Heart right ventricle (tissue), 16 donors: ENCODE measurements at regions not wholly inside any gene's neighbourhood (a gene's known extent, or its start where the extent isn't known, plus 50 kb on each side); places are given as distances from the start of the nearest gene placed in this dataset.

Experiments used
- ATAC-seq, 8 donors: fragments of 200-7000 bp; cut with Tn5 transposase; one replicate each; pipeline ENCODE4 v1.9.1; 2020; ENCODE audit warnings: mild to moderate bottlenecking in 8 of 8, moderate library complexity in 8 of 8, moderate number of reproducible peaks in 1 of 8
- DNase-seq, 2 donors: peaks; one replicate each; pipeline ENCODE4 v3.0.0-alpha.2; 2020
- H3K27ac ChIP-seq, 10 donors: fragments of 200-600 bp; sonication (generic) in 2 of 10; one replicate each; pipeline versions ENCODE4 v1.5.0 to v1.8.0; 2020 to 2022; ENCODE audit warnings: mild to moderate bottlenecking in 3 of 10
- H3K27me3 ChIP-seq, 7 donors: fragments of 200-600 bp; one replicate each; pipeline ENCODE4 v1.8.0; 2021 to 2022; ENCODE audit warnings: mild to moderate bottlenecking in 2 of 7
- H3K36me3 ChIP-seq, 9 donors: fragments of 200-600 bp; sonication (generic) in 1 of 9; one replicate each; pipeline versions ENCODE4 v1.5.0 to v1.8.0; 2020 to 2022; ENCODE audit warnings: mild to moderate bottlenecking in 2 of 9
- H3K4me1 ChIP-seq, 9 donors: fragments of 200-600 bp; sonication (generic) in 1 of 9; one replicate each; pipeline versions ENCODE4 v1.5.0 to v1.8.0; 2020 to 2022; ENCODE audit warnings: mild to moderate bottlenecking in 4 of 9
- H3K4me3 ChIP-seq, 10 donors: fragments of 200-600 bp; sonication (generic) in 2 of 10; one replicate each; pipeline versions ENCODE4 v1.5.0 to v1.8.0; 2020 to 2022; ENCODE audit warnings: mild to moderate bottlenecking in 7 of 10, moderate library complexity in 2 of 10
- H3K9me3 ChIP-seq, 11 donors: fragments of 200-600 bp in 10 of 11; sonication (generic) in 2 of 11; one replicate each; pipeline versions ENCODE4 v1.5.0 to v1.8.0; 2013 to 2022; ENCODE audit warnings: mild to moderate bottlenecking in 2 of 11, control low read depth in 1 of 11, moderate library complexity in 1 of 11
- CTCF ChIP-seq, 9 donors: fragments of 200-600 bp; sonication (generic) in 2 of 9; IDR thresholded peaks; one replicate each; pipeline versions ENCODE4 v1.5.0 to v1.8.0; 2021 to 2022; ENCODE audit warnings: antibody characterized with exemption in 9 of 9, mild to moderate bottlenecking in 5 of 9, moderate library complexity in 1 of 9
- WGBS, 2 donors: extraction: QIAGEN DNeasy Blood & Tissue Kit; methylation state at CpG; one replicate each; pipeline ENCODE4 v1.1.7; 2013; ENCODE audit warnings: inconsistent platforms in 1 of 2; 5-methylcytosine and 5-hydroxymethylcytosine counted together
- intact Hi-C, 10 donors: fragments of 100-400 bp; cut with DNase I; formaldehyde crosslinking; loops; one replicate each; pipeline versions ENCODE4 v1.11.1 to v1.14.2; 2022
- donor health status: Arrhythmogenic right ventricular cardiomyopathy.
- donor health status: ischemic (EF 13 %, LVEDD 7.1; RV severe dilation, severe dysfunction).
- donor health status: healthy with polysubstance abuse.
- donor health status: DM: no; HTN: yes; CAD: no.
- donor health status: DM: no; HTN: no; CAD: no.
- donor health status: ischemic (EF 25% LVEDD 6.9; RV normal size, moderate dysfunction).
- donor health status: ischemic (EF 25% LVEDD 5.7; RV mildly dilated, moderate dysfunction).
- donor health status: healthy.
- donor health status: DM: yes; HTN: yes; CAD: no.
- donor health status: Ischemic cardiomyopathy.
- donor health status: ischemic (EF 35%, LVEDD 5.7; RV mildly dilated, moderate dysfunction).
- donor health status: nonischemic (EF 11% LVEDD 7.7; RV severe dilation, severe dysfunction).
- donor health status: DM: yes; HTN: yes; CAD: no.
- donor health status: PGD.
- donor health status: ischemic (EF 29% LVEDD 5.4; RV normal size, mild dysfunction).
- donor health status: nonischemic (EF 23%, LVEDD 6.1; RV moderate dilation, normal function).

GRCh38 chr16:63907251-63907650, 1214.6 kb downstream of the CDH11 start:
- H3K4me1 ChIP-seq, result no peaks in the 10 kb centered on the region
- intact Hi-C loops, result no loop called here
- WGBS, 2 donors, result 79% methylated on average over 2 of the region's 2 CpGs

GRCh38 chr16:63904930-63905329, 1216.9 kb downstream of the CDH11 start:
- no peaks in the 10 kb centered on the region for H3K4me1 ChIP-seq

More at GRCh38 chr16:63907251-63907650, 1214.6 kb downstream of the CDH11 start:
- Histone ChIP-seq H3K9me3 (no peaks in the 10 kb centered on the region), H3K27me3 (no peaks in the 10 kb centered on the region), H3K36me3 (no peaks in the 10 kb centered on the region), H3K27ac (no peak overlapping the region), H3K4me3 (no peak overlapping the region)
- ATAC-seq (no peak), DNase-seq (no peak)
- no peak for TF ChIP-seq CTCF (IDR thresholded peaks at IDR 0.05)

GRCh38 chr16:63904182-63904581, 1217.7 kb downstream of the CDH11 start:
- intact Hi-C loops, result no loop called here
- H3K4me3 ChIP-seq, result no peak overlapping the region
- no peak for TF ChIP-seq CTCF (IDR thresholded peaks at IDR 0.05)
- ATAC-seq (no peak), DNase-seq (no peak)
- H3K27ac ChIP-seq, result no peak overlapping the region
- H3K4me1 ChIP-seq, result no peaks in the 10 kb centered on the region
- H3K9me3 ChIP-seq, result no peaks in the 10 kb centered on the region
- H3K27me3 ChIP-seq, result no peaks in the 10 kb centered on the region
- H3K36me3 ChIP-seq, result no peaks in the 10 kb centered on the region

More at GRCh38 chr16:63904930-63905329, 1216.9 kb downstream of the CDH11 start:
- Histone ChIP-seq H3K9me3 (no peaks in the 10 kb centered on the region), H3K36me3 (no peaks in the 10 kb centered on the region), H3K27ac (no peak overlapping the region), H3K4me3 (no peak overlapping the region), H3K27me3 (no peaks in the 10 kb centered on the region)
- intact Hi-C loops, result no loop called here
- DNase-seq (no peak), ATAC-seq (no peak)
- WGBS, 2 donors, result 88 to 90% methylated on average over 2 of the region's 2 CpGs
- no peak for TF ChIP-seq CTCF (IDR thresholded peaks at IDR 0.05)

GRCh38 chr16:63896383-63897109, 1225.3 kb downstream of the CDH11 start:
- no peaks in the 10 kb centered on the region for H3K4me1 ChIP-seq
- no peak overlapping the region for H3K27ac ChIP-seq
- TF ChIP-seq CTCF (IDR thresholded peaks at IDR 0.05), result no peak
- intact Hi-C loops, result no loop called here
- H3K27me3 ChIP-seq, result no peaks in the 10 kb centered on the region
- H3K4me3 ChIP-seq, result no peak overlapping the region
- H3K9me3 ChIP-seq, result no peaks in the 10 kb centered on the region
- 65 to 68% methylated on average over 2 of the region's 2 CpGs for WGBS, 2 donors
- ATAC-seq, result no peak
- no peak for DNase-seq
- no peaks in the 10 kb centered on the region for H3K36me3 ChIP-seq
